Spleen (tissue), 11 donors: ENCODE measurements at regions not wholly inside any gene's neighbourhood (a gene's known extent, or its start where the extent isn't known, plus 50 kb on each side); places are given as distances from the start of the nearest gene placed in this dataset.

ENCODE experiments used
- DNase-seq: peaks from one replicate; pipeline ENCODE4 v3.0.0-alpha.2; 2020
- H3K27ac ChIP-seq, 8 donors: fragments of 200-600 bp; sonication (generic) in 7 of 8; 1 replicate in 4 of 8; 2 replicates in 4 of 8; pipeline versions ENCODE4 v1.5.0 to v1.8.0; 2016 to 2021; ENCODE audit warnings: inconsistent platforms in 4 of 8, mild to moderate bottlenecking in 4 of 8, moderate library complexity in 1 of 8
- H3K27me3 ChIP-seq, 7 donors: fragments of 200-600 bp; sonication (generic) in 6 of 7; replicated peaks in 1 of 7; 1 replicate in 4 of 7; 2 replicates in 3 of 7; pipeline versions ENCODE4 v1.5.0 to v1.8.0; 2016 to 2021; ENCODE audit warnings: inconsistent platforms in 3 of 7, mild to moderate bottlenecking in 1 of 7
- H3K36me3 ChIP-seq, 6 donors: fragments of 200-600 bp; sonication (generic) in 5 of 6; 1 replicate in 4 of 6; 2 replicates in 2 of 6; pipeline versions ENCODE4 v1.5.0 to v1.8.0; 2016 to 2021; ENCODE audit warnings: inconsistent platforms in 2 of 6
- H3K4me1 ChIP-seq, 6 donors: fragments of 200-600 bp; sonication (generic) in 5 of 6; 1 replicate in 3 of 6; 2 replicates in 3 of 6; pipeline versions ENCODE4 v1.5.0 to v1.8.0; 2016 to 2021; ENCODE audit warnings: inconsistent platforms in 3 of 6
- H3K4me3 ChIP-seq, 8 donors: fragments of 200-600 bp; sonication (generic) in 7 of 8; 1 replicate in 4 of 8; 2 replicates in 4 of 8; pipeline versions ENCODE4 v1.5.0 to v1.8.0; 2016 to 2021; ENCODE audit warnings: inconsistent platforms in 4 of 8, mild to moderate bottlenecking in 4 of 8, moderate library complexity in 2 of 8
- H3K9me3 ChIP-seq, 8 donors: fragments of 200-600 bp; sonication (generic) in 7 of 8; 1 replicate in 4 of 8; 2 replicates in 4 of 8; pipeline versions ENCODE4 v1.5.0 to v1.8.0; 2016 to 2021; ENCODE audit warnings: inconsistent platforms in 4 of 8
- POLR2A ChIP-seq, 3 donors: fragments of 450-650 bp; IDR thresholded peaks; one replicate each; pipeline ENCODE4 v1.5.1; 2017; ENCODE audit warnings: antibody characterized with exemption in 3 of 3, mild to moderate bottlenecking in 1 of 3
- POLR2AphosphoS5 ChIP-seq, 3 donors: sonication (generic); formaldehyde crosslinking; IDR thresholded peaks; one replicate each; pipeline ENCODE4 v1.5.1; 2017; ENCODE audit warnings: antibody characterized with exemption in 3 of 3
- WGBS, 5 donors: extraction: QIAGEN DNeasy Blood & Tissue Kit in 3 of 5; methylation state at CpG; one replicate each; pipeline versions ENCODE4 v1.1.5 to v1.1.7; 2013 to 2018; 5-methylcytosine and 5-hydroxymethylcytosine counted together
- intact Hi-C: fragments of 100-400 bp; cut with DNase I; formaldehyde crosslinking; loops from one replicate; pipeline ENCODE4 v1.15.0; 2023; ENCODE audit warnings: low total_unique reads
- TF ChIP-seq, protein P1 (sequence below), 11 experiments: fragments of 200-600 bp in 7 of 11; fragments of 450-650 bp in 4 of 11; sonication (generic) in 4 of 11; IDR thresholded peaks in 8 of 11; conservative IDR thresholded peaks in 3 of 11; 1 replicate in 7 of 11; 2 replicates in 4 of 11; pipeline versions ENCODE4 v1.4.0 to v1.8.0; 2016 to 2021; ENCODE audit warnings: antibody characterized with exemption in 11 of 11, inconsistent platforms in 4 of 11, mild to moderate bottlenecking in 1 of 11
- donor health status: healthy with polysubstance abuse.
- donor health status: DM: no; HTN: no; CAD: no; lungs with moderate emphysema.
- donor health status: DM: no; HTN: no; CAD: no.
- donor health status: Bipolar disorder and iron deficiency.
- donor health status: healthy.
- donor health status: DM: no; HTN: no; CAD: no.
- donor health status: DM: yes; HTN: yes; CAD: no.

DNA sequence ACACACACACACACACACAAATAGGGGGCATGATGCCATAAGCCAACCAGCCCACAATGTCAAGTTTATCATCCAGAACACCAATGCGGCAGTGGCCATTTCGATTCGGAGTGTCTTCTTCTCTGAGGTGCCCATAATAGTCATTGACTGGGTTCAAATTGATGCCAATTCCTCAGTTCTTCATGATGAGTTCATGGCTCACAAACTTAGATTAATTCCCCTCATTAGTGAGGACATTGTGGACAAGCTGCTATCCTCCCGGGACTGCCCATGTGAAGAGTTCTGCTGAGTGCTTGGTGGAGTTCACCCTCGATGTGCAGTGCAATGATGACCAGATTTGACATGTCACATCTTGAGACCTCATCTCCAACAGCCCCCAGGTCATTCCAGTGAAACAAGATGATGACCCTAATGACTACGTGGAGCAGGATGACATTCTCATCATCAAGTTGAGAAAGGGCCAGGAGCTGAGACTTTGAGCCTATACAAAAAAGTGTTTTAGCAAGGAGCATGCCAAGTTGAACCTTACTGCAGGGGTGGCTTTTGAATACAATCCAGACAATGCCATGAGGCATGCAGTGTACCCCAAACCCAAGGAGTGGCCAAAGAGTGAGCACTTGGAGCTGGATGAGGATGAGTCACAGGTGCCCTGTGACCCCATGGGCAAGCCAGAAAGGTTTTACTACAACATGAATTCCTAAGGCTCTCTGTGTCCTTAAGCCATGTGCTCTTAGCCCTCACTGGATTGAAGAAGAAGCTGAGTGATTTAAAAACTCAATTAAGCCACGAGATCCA, 211.6 kb upstream of the SAMSN1 start:
- Histone ChIP-seq H3K36me3 (no peaks in the 10 kb centered on the region), H3K27ac (no peak overlapping the region), H3K9me3 (peaks cover 0 to 9% (median 0%) of the 10 kb centered on the region in 8 donors), H3K4me3 (no peak overlapping the region), H3K27me3 (no peaks in the 10 kb centered on the region), H3K4me1 (peaks cover 0 to 14% (median 10%) of the 10 kb centered on the region in 6 donors)
- no peak for DNase-seq
- intact Hi-C loops: no loop called here
- TF ChIP-seq POLR2AphosphoS5 (IDR thresholded peaks at IDR 0.05) (no peak), POLR2A (IDR thresholded peaks at IDR 0.05) (no peak)
- TF ChIP-seq, protein P1, sequence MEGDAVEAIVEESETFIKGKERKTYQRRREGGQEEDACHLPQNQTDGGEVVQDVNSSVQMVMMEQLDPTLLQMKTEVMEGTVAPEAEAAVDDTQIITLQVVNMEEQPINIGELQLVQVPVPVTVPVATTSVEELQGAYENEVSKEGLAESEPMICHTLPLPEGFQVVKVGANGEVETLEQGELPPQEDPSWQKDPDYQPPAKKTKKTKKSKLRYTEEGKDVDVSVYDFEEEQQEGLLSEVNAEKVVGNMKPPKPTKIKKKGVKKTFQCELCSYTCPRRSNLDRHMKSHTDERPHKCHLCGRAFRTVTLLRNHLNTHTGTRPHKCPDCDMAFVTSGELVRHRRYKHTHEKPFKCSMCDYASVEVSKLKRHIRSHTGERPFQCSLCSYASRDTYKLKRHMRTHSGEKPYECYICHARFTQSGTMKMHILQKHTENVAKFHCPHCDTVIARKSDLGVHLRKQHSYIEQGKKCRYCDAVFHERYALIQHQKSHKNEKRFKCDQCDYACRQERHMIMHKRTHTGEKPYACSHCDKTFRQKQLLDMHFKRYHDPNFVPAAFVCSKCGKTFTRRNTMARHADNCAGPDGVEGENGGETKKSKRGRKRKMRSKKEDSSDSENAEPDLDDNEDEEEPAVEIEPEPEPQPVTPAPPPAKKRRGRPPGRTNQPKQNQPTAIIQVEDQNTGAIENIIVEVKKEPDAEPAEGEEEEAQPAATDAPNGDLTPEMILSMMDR (IDR thresholded peaks at IDR 0.05 in 8 of 11, conservative IDR thresholded peaks at IDR 0.05 in 3 of 11): no peak
- 88 to 95% (median 94%) methylated on average over 6 to 7 of the region's 7 CpGs for WGBS, 5 donors

- DNase-seq: no peak
- intact Hi-C loops: no loop called here
- TF ChIP-seq POLR2A (IDR thresholded peaks at IDR 0.05): no peak
- TF ChIP-seq, protein P1 (IDR thresholded peaks at IDR 0.05 in 8 of 11, conservative IDR thresholded peaks at IDR 0.05 in 3 of 11): no peak
- TF ChIP-seq POLR2AphosphoS5 (IDR thresholded peaks at IDR 0.05): no peak
- Histone ChIP-seq H3K9me3 (peaks cover 0 to 9% (median 0%) of the 10 kb centered on the region in 8 donors), H3K36me3 (no peaks in the 10 kb centered on the region), H3K4me3 (no peak overlapping the region), H3K4me1 (no peaks in the 10 kb centered on the region), H3K27ac (no peak overlapping the region), H3K27me3 (no peaks in the 10 kb centered on the region)
- WGBS, 5 donors: 92 to 100% (median 97%) methylated on average over 1 of the region's 1 CpG
Observed at GRCh38 chr21:14755086-14755485, 209.0 kb upstream of the SAMSN1 start.

- no peak overlapping the region for H3K27ac ChIP-seq
- WGBS, 5 donors: 89 to 96% (median 94%) methylated on average over 2 of the region's 2 CpGs
- DNase-seq: no peak
Observed at GRCh38 chr21:14754682-14755081, 208.6 kb upstream of the SAMSN1 start.

GRCh38 chr21:14754259-14754604, 208.1 kb upstream of the SAMSN1 start:
- DNase-seq: no peak
- intact Hi-C loops: no loop called here
- Histone ChIP-seq H3K27ac (no peak overlapping the region), H3K36me3 (no peaks in the 10 kb centered on the region), H3K4me3 (no peak overlapping the region), H3K27me3 (no peaks in the 10 kb centered on the region), H3K9me3 (peaks cover 0 to 9% (median 0%) of the 10 kb centered on the region in 8 donors), H3K4me1 (no peaks in the 10 kb centered on the region)
- TF ChIP-seq POLR2A (IDR thresholded peaks at IDR 0.05): no peak
- TF ChIP-seq, protein P1 (IDR thresholded peaks at IDR 0.05 in 8 of 11, conservative IDR thresholded peaks at IDR 0.05 in 3 of 11): no peak
- no peak for TF ChIP-seq POLR2AphosphoS5 (IDR thresholded peaks at IDR 0.05)
- WGBS, 5 donors: 84 to 93% (median 88%) methylated on average over 1 of the region's 1 CpG

More at GRCh38 chr21:14754682-14755081, 208.6 kb upstream of the SAMSN1 start:
- H3K27me3 ChIP-seq: no peaks in the 10 kb centered on the region
- TF ChIP-seq, protein P1 (IDR thresholded peaks at IDR 0.05 in 8 of 11, conservative IDR thresholded peaks at IDR 0.05 in 3 of 11): no peak
- TF ChIP-seq POLR2A (IDR thresholded peaks at IDR 0.05) (no peak), POLR2AphosphoS5 (IDR thresholded peaks at IDR 0.05) (no peak)
- H3K9me3 ChIP-seq: peaks cover 0 to 9% (median 0%) of the 10 kb centered on the region in 8 donors
- H3K36me3 ChIP-seq: no peaks in the 10 kb centered on the region
- intact Hi-C loops: no loop called here
- H3K4me1 ChIP-seq: no peaks in the 10 kb centered on the region
- no peak overlapping the region for H3K4me3 ChIP-seq
